Activated CD8-positive, alpha-beta memory T cell treated with anti-CD3 and anti-CD28 coated beads, Interleukin-2, amount 50 U/mL, for 48 hours (primary cell): ENCODE measurements at regions not wholly inside any gene's neighbourhood (a gene's known extent, or its start where the extent isn't known, plus 50 kb on each side); places are given as distances from the start of the nearest gene placed in this dataset.

Experiments
- DNase-seq: peaks from one replicate; pipeline ENCODE4 v3.0.0-alpha.2; 2020

DNA sequence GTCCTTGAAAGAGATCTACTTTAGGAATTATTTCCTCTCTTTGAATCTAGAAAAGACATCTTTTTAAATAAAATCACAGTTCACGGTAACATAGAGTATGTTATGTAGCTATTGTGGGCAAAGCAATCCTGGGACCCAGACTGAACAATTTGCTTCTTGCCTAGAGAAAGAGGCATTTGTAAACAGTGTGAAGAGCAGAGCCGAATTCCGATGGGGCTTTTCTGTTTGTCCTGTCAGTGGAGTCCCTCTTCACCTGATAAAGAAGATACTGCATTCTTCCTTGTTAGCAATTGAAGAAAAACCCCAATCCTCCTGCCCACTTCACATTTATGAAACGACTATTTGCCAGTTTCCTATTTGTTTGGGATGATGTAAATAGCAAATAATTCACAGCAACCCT, 462.9 kb downstream of the WDR72 start:
- DNase-seq, result no peak

- no peak for DNase-seq
Observed at GRCh38 chr15:53295574-53295973, 463.9 kb downstream of the WDR72 start.

GRCh38 chr15:53288542-53288941, 470.9 kb downstream of the WDR72 start:
- no peak for DNase-seq

DNA sequence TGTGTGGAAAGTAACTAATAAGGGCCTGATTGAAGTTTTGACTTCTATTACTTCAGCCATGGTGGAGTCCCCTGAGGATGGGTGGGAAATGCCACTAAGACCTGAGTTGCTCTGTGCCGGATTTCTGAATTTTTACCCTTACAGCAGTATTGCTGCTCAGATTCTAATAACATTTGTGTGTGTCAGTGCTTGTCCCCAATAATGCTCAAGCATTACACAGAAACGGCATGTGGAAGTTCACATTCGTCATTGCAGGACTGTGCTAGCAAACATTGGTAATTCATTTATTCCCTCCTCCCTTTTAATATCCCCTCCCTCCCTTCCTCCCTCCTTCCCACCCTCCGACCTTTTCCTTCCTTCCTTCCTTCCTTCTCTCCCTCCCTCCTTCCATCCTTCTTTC, 484.5 kb upstream of the ONECUT1 start:
- no peak for DNase-seq

GRCh38 chr15:53272116-53272515, 482.0 kb upstream of the ONECUT1 start:
- DNase-seq, result no peak

GRCh38 chr15:53266176-53266575, 476.0 kb upstream of the ONECUT1 start:
- no peak for DNase-seq

- DNase-seq, result no peak
Observed at GRCh38 chr15:53260647-53261046, 470.5 kb upstream of the ONECUT1 start.

GRCh38 chr15:53256457-53256856, 466.3 kb upstream of the ONECUT1 start:
- no peak for DNase-seq

DNA sequence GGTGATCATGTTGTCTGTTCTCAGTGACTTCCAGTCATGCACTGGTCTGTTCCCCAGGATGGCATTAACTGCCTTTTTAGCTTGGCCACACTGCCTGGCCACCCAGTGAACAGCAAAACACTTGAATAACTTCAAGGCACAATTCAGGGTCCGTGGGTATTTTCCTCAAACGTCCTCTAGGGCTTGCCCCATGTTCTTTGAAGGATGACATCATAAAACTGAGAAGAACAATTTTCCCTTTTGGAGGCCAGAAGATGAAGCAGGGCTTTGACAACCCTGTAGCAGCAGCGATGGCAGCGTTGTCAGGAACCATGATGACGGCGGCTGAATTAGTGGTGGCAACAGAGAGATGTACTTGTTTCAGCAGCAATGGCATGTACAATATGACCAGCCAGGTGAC, 465.9 kb upstream of the ONECUT1 start:
- no peak for DNase-seq

GRCh38 chr15:53251996-53252395, 461.9 kb upstream of the ONECUT1 start:
- no peak for DNase-seq

DNA sequence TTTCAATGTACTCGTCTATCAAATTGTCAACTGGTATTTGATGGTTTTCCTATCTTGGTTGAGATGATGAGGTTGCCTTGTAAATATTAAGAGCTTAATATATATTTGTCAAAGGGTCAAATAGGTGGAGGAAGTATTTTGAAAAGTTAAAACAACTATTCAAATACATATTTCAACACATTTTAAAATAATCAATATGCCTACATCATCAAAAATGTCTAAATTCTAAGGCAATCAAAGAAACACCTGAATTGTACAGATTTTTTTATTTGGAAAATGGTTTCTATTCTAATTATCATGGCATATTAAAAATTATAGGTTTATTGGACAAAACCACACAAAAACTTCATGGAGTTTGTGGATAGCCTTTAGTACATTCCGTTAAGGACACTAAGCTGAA, 461.4 kb upstream of the ONECUT1 start:
- no peak for DNase-seq

- no peak for DNase-seq
Observed at GRCh38 chr15:53247041-53247708, 457.0 kb upstream of the ONECUT1 start.

- DNase-seq, result no peak
Observed at GRCh38 chr15:53246404-53246803, 456.3 kb upstream of the ONECUT1 start.

GRCh38 chr15:53233801-53234200, 443.7 kb upstream of the ONECUT1 start:
- no peak for DNase-seq

- no peak for DNase-seq
Observed at GRCh38 chr15:53230473-53230872, 440.3 kb upstream of the ONECUT1 start.

- DNase-seq, result no peak
Observed at GRCh38 chr15:53226559-53226958, 436.4 kb upstream of the ONECUT1 start.

- no peak for DNase-seq
Observed at GRCh38 chr15:53225781-53226180, 435.6 kb upstream of the ONECUT1 start.

- DNase-seq, result no peak
Observed at GRCh38 chr15:53224371-53224770, 434.2 kb upstream of the ONECUT1 start.

- no peak for DNase-seq
Observed at GRCh38 chr15:53223815-53224214, 433.7 kb upstream of the ONECUT1 start.

DNA sequence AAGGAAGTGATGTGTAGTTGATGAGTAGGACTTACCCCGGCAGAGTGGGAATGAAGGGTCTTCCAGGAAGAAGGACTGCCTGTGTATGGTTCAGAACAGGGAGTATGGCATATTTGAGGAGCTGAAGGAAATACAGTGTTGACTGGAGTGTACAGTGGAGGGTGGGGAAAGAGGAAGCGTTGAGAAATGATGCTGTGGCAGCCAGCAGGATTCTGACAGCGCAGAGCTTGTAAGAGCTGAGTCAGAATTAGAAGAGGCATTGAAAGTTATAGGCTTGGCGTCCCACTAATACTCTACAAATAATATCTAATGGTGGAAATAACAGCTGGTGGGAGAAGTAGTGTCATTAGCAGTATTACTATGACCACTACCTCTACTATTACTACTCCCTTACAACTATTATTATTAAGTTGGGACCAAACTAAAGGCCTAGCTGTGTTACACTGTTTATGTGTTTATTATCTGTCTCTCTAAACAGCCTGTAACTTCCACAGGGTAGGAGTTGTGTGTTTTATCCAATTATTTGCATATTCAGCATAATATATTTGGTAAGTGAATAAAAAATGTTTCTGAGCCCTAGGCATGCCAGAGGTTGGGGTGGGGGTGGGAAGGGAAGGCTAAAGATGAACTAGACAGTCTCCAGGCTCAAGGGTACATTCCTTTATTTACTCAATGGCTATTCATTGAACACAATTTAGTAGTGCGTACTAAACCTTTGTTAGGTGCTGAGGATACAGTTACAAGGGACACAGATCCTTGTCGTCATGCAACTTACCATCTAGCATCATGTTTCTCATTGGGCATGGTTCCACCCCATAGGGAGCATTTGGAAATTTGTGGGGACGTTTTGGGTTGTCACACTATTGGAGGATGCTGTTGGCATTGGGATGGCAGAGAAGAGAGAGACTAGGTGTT, 428.8 kb upstream of the ONECUT1 start:
- DNase-seq, result no peak

- DNase-seq, result no peak
Observed at GRCh38 chr15:53216036-53216435, 425.9 kb upstream of the ONECUT1 start.

GRCh38 chr15:53213336-53213735, 423.2 kb upstream of the ONECUT1 start:
- DNase-seq, result no peak

- DNase-seq, result no peak
Observed at GRCh38 chr15:53212785-53213184, 422.6 kb upstream of the ONECUT1 start.

GRCh38 chr15:53210653-53211052, 420.5 kb upstream of the ONECUT1 start:
- DNase-seq, result no peak
